ENCODE measurements at regions not wholly inside any gene's neighbourhood (a gene's known extent, or its start where the extent isn't known, plus 50 kb on each side); places are given as distances from the start of the nearest gene placed in this dataset.

GRCh38 chr9:17906176-17906840 lies 327.4 kb downstream of the SH3GL2 start:
- Mint-ChIP-seq H3K9me3 (peaks cover 3 to 5% of the 10 kb centered on the region in 2 donors), H3K4me3 (no peak overlapping the region), H3K4me1 (ENCODE audit: low read depth) (no peaks in the 10 kb centered on the region), H3K27me3 (ENCODE audit: low read depth) (peaks cover 18% of the 10 kb centered on the region), H3K36me3 (ENCODE audit: insufficient read depth in 2 of 2) (peaks cover 0 to 3% of the 10 kb centered on the region in 2 donors), H3K27ac (no peak overlapping the region)
- ATAC-seq (replicated peaks in 1 of 2) (no peak), DNase-seq (no peak)

GRCh38 chr9:17906841-17907778 lies 328.2 kb downstream of the SH3GL2 start:
- DNase-seq (no peak), ATAC-seq (replicated peaks in 1 of 2) (no peak)
- H3K4me1 Mint-ChIP-seq (ENCODE audit: low read depth), result no peaks in the 10 kb centered on the region

GRCh38 chr9:17907779-17908508 lies 329.1 kb downstream of the SH3GL2 start:
- Mint-ChIP-seq H3K4me3 (no peak overlapping the region), H3K27me3 (ENCODE audit: low read depth) (peaks cover 18% of the 10 kb centered on the region), H3K36me3 (ENCODE audit: insufficient read depth in 2 of 2) (peaks cover 0 to 3% of the 10 kb centered on the region in 2 donors), H3K27ac (no peak overlapping the region), H3K4me1 (ENCODE audit: low read depth) (no peaks in the 10 kb centered on the region), H3K9me3 (peaks cover under 1 to 3% of the 10 kb centered on the region in 2 donors)
- ATAC-seq (replicated peaks in 1 of 2) (no peak), DNase-seq (no peak)

More at GRCh38 chr9:17906841-17907778, 328.2 kb downstream of the SH3GL2 start:
- peaks cover 3 to 5% of the 10 kb centered on the region in 2 donors for H3K9me3 Mint-ChIP-seq
- H3K27me3 Mint-ChIP-seq (ENCODE audit: low read depth), result peaks cover 18% of the 10 kb centered on the region
- peaks cover 0 to 3% of the 10 kb centered on the region in 2 donors for H3K36me3 Mint-ChIP-seq (ENCODE audit: insufficient read depth in 2 of 2)
- no peak overlapping the region for H3K4me3 Mint-ChIP-seq
- no peak overlapping the region for H3K27ac Mint-ChIP-seq

- Mint-ChIP-seq H3K4me1 (ENCODE audit: low read depth) (no peaks in the 10 kb centered on the region), H3K27ac (no peak overlapping the region), H3K27me3 (ENCODE audit: low read depth) (no peaks in the 10 kb centered on the region), H3K36me3 (ENCODE audit: insufficient read depth in 2 of 2) (no peaks in the 10 kb centered on the region), H3K4me3 (no peak overlapping the region), H3K9me3 (peaks cover 6 to 10% of the 10 kb centered on the region in 2 donors)
- ATAC-seq (replicated peaks in 1 of 2) (no peak), DNase-seq (no peak)
Measured at GRCh38 chr9:17926246-17926645, 347.4 kb downstream of the SH3GL2 start.

GRCh38 chr9:17927616-17928015 lies 348.8 kb downstream of the SH3GL2 start:
- Mint-ChIP-seq H3K9me3 (peaks cover 6 to 10% of the 10 kb centered on the region in 2 donors), H3K36me3 (ENCODE audit: insufficient read depth in 2 of 2) (no peaks in the 10 kb centered on the region), H3K27ac (no peak overlapping the region), H3K4me1 (ENCODE audit: low read depth) (no peaks in the 10 kb centered on the region), H3K27me3 (ENCODE audit: low read depth) (no peaks in the 10 kb centered on the region), H3K4me3 (no peak overlapping the region)
- no peak for ATAC-seq (replicated peaks in 1 of 2)
- DNase-seq, result no peak

GRCh38 chr9:17928228-17928627 lies 349.4 kb downstream of the SH3GL2 start:
- Mint-ChIP-seq H3K4me3 (no peak overlapping the region), H3K27ac (no peak overlapping the region), H3K27me3 (ENCODE audit: low read depth) (no peaks in the 10 kb centered on the region), H3K4me1 (ENCODE audit: low read depth) (no peaks in the 10 kb centered on the region), H3K36me3 (ENCODE audit: insufficient read depth in 2 of 2) (no peaks in the 10 kb centered on the region), H3K9me3 (peaks cover 4 to 10% of the 10 kb centered on the region in 2 donors)
- ATAC-seq (replicated peaks in 1 of 2) (no peak), DNase-seq (no peak)

GRCh38 chr9:17928768-17929167 lies 349.9 kb downstream of the SH3GL2 start:
- no peaks in the 10 kb centered on the region for H3K4me1 Mint-ChIP-seq (ENCODE audit: low read depth)
- H3K27me3 Mint-ChIP-seq (ENCODE audit: low read depth), result no peaks in the 10 kb centered on the region
- no peaks in the 10 kb centered on the region for H3K36me3 Mint-ChIP-seq (ENCODE audit: insufficient read depth in 2 of 2)
- peaks cover 4 to 10% of the 10 kb centered on the region in 2 donors for H3K9me3 Mint-ChIP-seq
- no peak overlapping the region for H3K27ac Mint-ChIP-seq
- no peak for DNase-seq
- ATAC-seq (replicated peaks in 1 of 2), result no peak
- no peak overlapping the region for H3K4me3 Mint-ChIP-seq

GRCh38 chr9:17929506-17929905 lies 350.6 kb downstream of the SH3GL2 start:
- peaks cover 4 to 8% of the 10 kb centered on the region in 2 donors for H3K9me3 Mint-ChIP-seq
- H3K4me3 Mint-ChIP-seq, result no peak overlapping the region
- H3K27ac Mint-ChIP-seq, result no peak overlapping the region
- DNase-seq, result no peak
- H3K36me3 Mint-ChIP-seq (ENCODE audit: insufficient read depth in 2 of 2), result no peaks in the 10 kb centered on the region
- no peaks in the 10 kb centered on the region for H3K27me3 Mint-ChIP-seq (ENCODE audit: low read depth)
- H3K4me1 Mint-ChIP-seq (ENCODE audit: low read depth), result no peaks in the 10 kb centered on the region
- ATAC-seq (replicated peaks in 1 of 2), result no peak

- DNase-seq, result no peak
- Mint-ChIP-seq H3K9me3 (peaks cover 4 to 8% of the 10 kb centered on the region in 2 donors), H3K4me1 (ENCODE audit: low read depth) (no peaks in the 10 kb centered on the region), H3K4me3 (no peak overlapping the region), H3K36me3 (ENCODE audit: insufficient read depth in 2 of 2) (no peaks in the 10 kb centered on the region), H3K27me3 (ENCODE audit: low read depth) (no peaks in the 10 kb centered on the region), H3K27ac (no peak overlapping the region)
- no peak for ATAC-seq (replicated peaks in 1 of 2)
Measured at GRCh38 chr9:17930071-17930470, 351.2 kb downstream of the SH3GL2 start.

GRCh38 chr9:17936365-17936764 lies 357.5 kb downstream of the SH3GL2 start:
- Mint-ChIP-seq H3K4me1 (ENCODE audit: low read depth) (no peaks in the 10 kb centered on the region), H3K27me3 (ENCODE audit: low read depth) (no peaks in the 10 kb centered on the region), H3K9me3 (peaks cover 2 to 3% of the 10 kb centered on the region in 2 donors), H3K36me3 (ENCODE audit: insufficient read depth in 2 of 2) (peaks cover 0 to 1% of the 10 kb centered on the region in 2 donors), H3K27ac (no peak overlapping the region), H3K4me3 (no peak overlapping the region)
- no peak for DNase-seq
- no peak for ATAC-seq (replicated peaks in 1 of 2)

- Mint-ChIP-seq H3K4me3 (no peak overlapping the region), H3K36me3 (ENCODE audit: insufficient read depth in 2 of 2) (peaks cover 0 to 1% of the 10 kb centered on the region in 2 donors), H3K27me3 (ENCODE audit: low read depth) (no peaks in the 10 kb centered on the region), H3K4me1 (ENCODE audit: low read depth) (no peaks in the 10 kb centered on the region), H3K27ac (no peak overlapping the region), H3K9me3 (peaks cover 2 to 3% of the 10 kb centered on the region in 2 donors)
- ATAC-seq (replicated peaks in 1 of 2), result no peak
- DNase-seq, result no peak
Measured at GRCh38 chr9:17938035-17938655, 359.3 kb downstream of the SH3GL2 start.

- Mint-ChIP-seq H3K4me3 (no peak overlapping the region), H3K27me3 (ENCODE audit: low read depth) (no peaks in the 10 kb centered on the region), H3K9me3 (peaks cover 4 to 7% of the 10 kb centered on the region in 2 donors), H3K36me3 (ENCODE audit: insufficient read depth in 2 of 2) (peaks cover 0 to 2% of the 10 kb centered on the region in 2 donors), H3K27ac (no peak overlapping the region), H3K4me1 (ENCODE audit: low read depth) (no peaks in the 10 kb centered on the region)
- DNase-seq, result no peak
- ATAC-seq (replicated peaks in 1 of 2), result no peak
Measured at GRCh38 chr9:17942498-17942897, 363.6 kb downstream of the SH3GL2 start.
